ENCODE measurements at regions not wholly inside any gene's neighbourhood (a gene's known extent, or its start where the extent isn't known, plus 50 kb on each side); places are given as distances from the start of the nearest gene placed in this dataset.

DNA sequence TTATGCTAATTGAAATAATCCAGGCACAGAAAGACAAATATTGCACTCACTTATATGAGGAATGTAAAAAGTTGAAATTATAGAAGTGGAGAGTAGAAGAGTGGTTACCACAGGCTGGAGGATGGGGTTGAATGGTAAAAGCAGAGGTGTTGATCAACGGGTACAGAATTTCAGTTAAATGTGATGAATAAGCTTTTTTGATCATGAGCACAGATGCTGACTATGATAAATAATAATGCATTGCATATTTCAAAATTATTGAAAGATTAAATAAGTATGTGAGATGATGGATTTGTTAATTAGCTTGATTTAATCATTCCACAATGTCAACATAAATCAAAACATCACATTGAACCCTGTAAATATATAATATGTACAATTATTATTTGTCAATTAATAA lies 213.1 kb downstream of the DCAF12L2 start:
- Histone ChIP-seq H3K4me3 (no peak overlapping the region), H3K9me3 (no peaks in the 10 kb centered on the region), H3K27ac (no peak overlapping the region), H3K4me1 (no peaks in the 10 kb centered on the region), H3K27me3 (no peaks in the 10 kb centered on the region), H3K36me3 (ENCODE audit: low read depth, missing control alignments) (no peaks in the 10 kb centered on the region)
- TF ChIP-seq, protein P1, sequence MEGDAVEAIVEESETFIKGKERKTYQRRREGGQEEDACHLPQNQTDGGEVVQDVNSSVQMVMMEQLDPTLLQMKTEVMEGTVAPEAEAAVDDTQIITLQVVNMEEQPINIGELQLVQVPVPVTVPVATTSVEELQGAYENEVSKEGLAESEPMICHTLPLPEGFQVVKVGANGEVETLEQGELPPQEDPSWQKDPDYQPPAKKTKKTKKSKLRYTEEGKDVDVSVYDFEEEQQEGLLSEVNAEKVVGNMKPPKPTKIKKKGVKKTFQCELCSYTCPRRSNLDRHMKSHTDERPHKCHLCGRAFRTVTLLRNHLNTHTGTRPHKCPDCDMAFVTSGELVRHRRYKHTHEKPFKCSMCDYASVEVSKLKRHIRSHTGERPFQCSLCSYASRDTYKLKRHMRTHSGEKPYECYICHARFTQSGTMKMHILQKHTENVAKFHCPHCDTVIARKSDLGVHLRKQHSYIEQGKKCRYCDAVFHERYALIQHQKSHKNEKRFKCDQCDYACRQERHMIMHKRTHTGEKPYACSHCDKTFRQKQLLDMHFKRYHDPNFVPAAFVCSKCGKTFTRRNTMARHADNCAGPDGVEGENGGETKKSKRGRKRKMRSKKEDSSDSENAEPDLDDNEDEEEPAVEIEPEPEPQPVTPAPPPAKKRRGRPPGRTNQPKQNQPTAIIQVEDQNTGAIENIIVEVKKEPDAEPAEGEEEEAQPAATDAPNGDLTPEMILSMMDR (IDR thresholded peaks at IDR 0.05), result no peak
- no peak for TF ChIP-seq POLR2A (IDR thresholded peaks at IDR 0.05)
- WGBS, 2 donors, result 76 to 88% methylated on average over 1 of the region's 1 CpG
- DNase-seq, result no peak
- intact Hi-C loops (cut with DNase I; ENCODE audit: low total_unique reads), result no loop called here

- Histone ChIP-seq H3K36me3 (ENCODE audit: low read depth, missing control alignments) (no peaks in the 10 kb centered on the region), H3K27me3 (no peaks in the 10 kb centered on the region), H3K9me3 (no peaks in the 10 kb centered on the region), H3K4me1 (no peaks in the 10 kb centered on the region), H3K4me3 (no peak overlapping the region), H3K27ac (no peak overlapping the region)
- WGBS, 2 donors, result 35 to 48% methylated on average over 2 of the region's 2 CpGs
- DNase-seq, result no peak
- intact Hi-C loops (cut with DNase I; ENCODE audit: low total_unique reads), result no loop called here
- TF ChIP-seq POLR2A (IDR thresholded peaks at IDR 0.05), result no peak
- TF ChIP-seq, protein P1 (IDR thresholded peaks at IDR 0.05), result no peak
Measured at GRCh38 chrX:125953814-125954213, 212.3 kb downstream of the DCAF12L2 start.

GRCh38 chrX:125954236-125954635 lies 211.9 kb downstream of the DCAF12L2 start:
- H3K36me3 ChIP-seq (ENCODE audit: low read depth, missing control alignments), result no peaks in the 10 kb centered on the region

GRCh38 chrX:125977851-125978250 lies 188.2 kb downstream of the DCAF12L2 start:
- Histone ChIP-seq H3K4me3 (no peak overlapping the region), H3K4me1 (no peaks in the 10 kb centered on the region), H3K27me3 (no peaks in the 10 kb centered on the region), H3K9me3 (no peaks in the 10 kb centered on the region), H3K36me3 (ENCODE audit: low read depth, missing control alignments) (no peaks in the 10 kb centered on the region), H3K27ac (no peak overlapping the region)
- TF ChIP-seq POLR2A (IDR thresholded peaks at IDR 0.05), result no peak
- TF ChIP-seq, protein P1 (IDR thresholded peaks at IDR 0.05), result no peak
- WGBS, 2 donors, result 79 to 93% methylated on average over 2 of the region's 2 CpGs
- DNase-seq, result no peak
- intact Hi-C loops (cut with DNase I; ENCODE audit: low total_unique reads), result no loop called here

More at GRCh38 chrX:125954236-125954635, 211.9 kb downstream of the DCAF12L2 start:
- no peaks in the 10 kb centered on the region for H3K27me3 ChIP-seq
- WGBS, 2 donors, result 34 to 42% methylated on average over 3 of the region's 3 CpGs
- TF ChIP-seq, protein P1 (IDR thresholded peaks at IDR 0.05), result no peak
- TF ChIP-seq POLR2A (IDR thresholded peaks at IDR 0.05), result no peak
- intact Hi-C loops (cut with DNase I; ENCODE audit: low total_unique reads), result no loop called here
- H3K4me3 ChIP-seq, result no peak overlapping the region
- no peaks in the 10 kb centered on the region for H3K4me1 ChIP-seq
- DNase-seq, result no peak
- no peak overlapping the region for H3K27ac ChIP-seq
- no peaks in the 10 kb centered on the region for H3K9me3 ChIP-seq

DNA sequence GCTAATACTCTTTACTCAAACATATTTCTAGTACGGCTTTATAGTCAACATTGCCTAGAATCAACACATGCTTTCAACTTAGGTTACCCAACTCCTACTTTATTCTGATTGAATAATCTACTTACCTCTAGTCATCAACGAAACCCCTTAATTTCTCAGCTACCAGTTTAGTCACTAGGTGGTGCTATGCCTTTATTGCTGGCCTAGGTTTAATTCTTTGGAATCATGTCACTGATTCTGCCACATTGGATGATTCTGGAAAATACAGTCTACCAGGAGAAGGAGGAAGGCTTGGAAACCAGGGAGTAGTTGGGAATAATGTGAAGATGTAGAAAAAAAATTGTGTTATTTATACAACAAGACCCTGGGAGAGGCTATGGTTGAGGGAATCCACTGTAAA lies 167.7 kb downstream of the DCAF12L2 start:
- H3K4me3 ChIP-seq, result no peak overlapping the region
- WGBS, 2 donors, result 13 to 14% methylated on average over 2 of the region's 2 CpGs
- TF ChIP-seq, protein P1 (IDR thresholded peaks at IDR 0.05), result peak in 1 of 3 experiments; percentile 18
- TF ChIP-seq POLR2A (IDR thresholded peaks at IDR 0.05), result no peak
- H3K27ac ChIP-seq, result no peak overlapping the region
- H3K4me1 ChIP-seq, result no peaks in the 10 kb centered on the region
- H3K36me3 ChIP-seq (ENCODE audit: low read depth, missing control alignments), result no peaks in the 10 kb centered on the region
- intact Hi-C loops (cut with DNase I; ENCODE audit: low total_unique reads), result no loop called here
- DNase-seq, result no peak
- no peaks in the 10 kb centered on the region for H3K9me3 ChIP-seq
- no peaks in the 10 kb centered on the region for H3K27me3 ChIP-seq
